ENCODE measurements at regions not wholly inside any gene's neighbourhood (a gene's known extent, or its start where the extent isn't known, plus 50 kb on each side); places are given as distances from the start of the nearest gene placed in this dataset.

DNA sequence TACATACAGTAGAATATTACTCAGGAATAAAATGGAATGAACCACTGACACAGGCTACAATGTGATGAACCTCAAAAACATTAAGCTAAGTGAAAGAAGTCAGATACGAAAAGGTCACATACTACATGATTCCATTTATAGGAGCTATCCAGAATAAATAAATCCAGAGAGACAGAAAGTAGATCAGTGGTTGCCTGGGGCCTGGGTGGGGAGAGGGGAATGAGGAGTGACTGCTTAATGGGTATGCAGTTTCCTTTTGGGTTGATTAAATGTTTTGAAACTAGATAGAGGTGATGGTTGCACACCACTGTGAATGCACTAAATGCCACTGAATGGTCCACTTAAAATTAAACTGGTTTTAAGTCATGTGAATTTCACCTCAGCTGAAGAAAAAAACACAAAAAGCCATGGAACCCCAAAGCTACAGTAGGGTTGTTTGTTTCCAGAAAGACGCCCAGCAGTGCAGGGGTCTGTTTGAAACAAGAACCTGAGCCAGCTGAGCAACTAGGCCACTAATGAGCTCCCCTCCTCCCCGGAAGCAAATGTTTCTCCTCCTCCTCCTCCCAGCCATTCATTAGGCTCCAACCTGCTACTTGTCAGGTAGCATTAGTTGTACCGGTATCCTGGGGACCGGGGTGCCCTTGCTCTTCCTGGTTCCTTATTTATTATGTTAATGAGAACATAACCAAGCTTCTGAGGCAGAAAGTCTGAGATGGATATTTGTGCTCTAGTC is 168.4 kb downstream of the EVX1 start:
- no peak overlapping the region for H3K4me3 ChIP-seq (replicated peaks; ENCODE audit: insufficient read depth, low read length)
- TF ChIP-seq SPI1 (IDR thresholded peaks at IDR 0.05; ENCODE audit: borderline replicate concordance, low read depth) (no peak), GABPA (IDR thresholded peaks at IDR 0.05; ENCODE audit: low read depth) (no peak), REST (IDR thresholded peaks at IDR 0.05; ENCODE audit: insufficient replicate concordance, low read depth) (no peak)
- H3K27me3 ChIP-seq (ENCODE audit: insufficient read depth, poor library complexity, severe bottlenecking) = no peaks in the 10 kb centered on the region
- no peak overlapping the region for H3K27ac ChIP-seq (replicated peaks)
- DNase-seq (ENCODE audit: low read depth in 1 of 2, low spot score in 1 of 2) = no peak

DNA sequence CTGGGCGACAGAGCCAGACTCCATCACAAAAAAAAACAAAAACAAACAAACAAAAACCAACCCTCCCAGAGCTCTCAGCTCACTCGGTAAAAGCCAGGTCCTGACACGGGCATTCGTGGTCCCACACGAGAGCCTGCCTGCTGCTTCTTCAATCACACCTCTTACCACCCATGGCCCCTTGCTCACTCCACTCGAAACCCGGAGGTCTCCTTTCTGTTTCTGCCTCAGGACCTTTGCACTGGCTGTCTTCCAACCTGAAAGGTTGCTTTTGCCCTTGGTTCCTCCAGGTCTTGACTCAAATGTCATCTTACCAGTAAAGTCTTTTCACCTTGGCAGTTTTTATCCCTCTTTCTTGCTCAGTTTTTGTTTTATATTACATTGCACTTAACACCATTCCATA is 169.6 kb downstream of the EVX1 start:
- no peak overlapping the region for H3K27ac ChIP-seq (replicated peaks)
- H3K4me3 ChIP-seq (replicated peaks; ENCODE audit: insufficient read depth, low read length) = no peak overlapping the region
- DNase-seq (ENCODE audit: low read depth in 1 of 2, low spot score in 1 of 2) = no peak
- TF ChIP-seq POLR2AphosphoS5 (IDR thresholded peaks at IDR 0.05; ENCODE audit: low read depth) (no peak), REST (IDR thresholded peaks at IDR 0.05; ENCODE audit: insufficient replicate concordance, low read depth) (no peak), GABPA (IDR thresholded peaks at IDR 0.05; ENCODE audit: low read depth) (no peak)
- H3K27me3 ChIP-seq (ENCODE audit: insufficient read depth, poor library complexity, severe bottlenecking) = no peaks in the 10 kb centered on the region

DNA sequence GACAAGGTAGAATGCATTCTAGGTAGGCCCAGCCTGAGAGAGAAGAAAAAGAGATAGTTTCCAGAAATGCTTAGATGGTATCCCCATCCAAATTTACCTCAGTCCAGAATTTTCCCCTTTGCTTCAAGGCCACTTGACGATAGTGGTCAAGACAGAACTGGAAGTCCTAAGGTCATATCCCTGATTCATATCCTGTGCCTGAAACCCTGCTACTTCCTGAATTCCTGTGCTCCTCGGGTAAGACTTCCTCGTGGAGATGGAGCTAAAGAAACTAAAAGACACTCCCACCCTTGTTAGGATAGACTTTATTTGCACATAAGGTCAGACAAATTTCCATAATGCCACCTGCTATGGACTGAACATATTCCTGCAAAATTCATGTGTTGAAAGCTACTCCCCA is 175.9 kb downstream of the EVX1 start:
- no peak for TF ChIP-seq POLR2AphosphoS5 (IDR thresholded peaks at IDR 0.05; ENCODE audit: low read depth)
- no peak for TF ChIP-seq CTCF (IDR thresholded peaks at IDR 0.05; ENCODE audit: insufficient read depth, low read length)
- TF ChIP-seq GABPA (IDR thresholded peaks at IDR 0.05; ENCODE audit: low read depth) = no peak
- TF ChIP-seq REST (IDR thresholded peaks at IDR 0.05; ENCODE audit: insufficient replicate concordance, low read depth) = no peak
- TF ChIP-seq SPI1 (IDR thresholded peaks at IDR 0.05; ENCODE audit: borderline replicate concordance, low read depth) = no peak
- no peak overlapping the region for H3K4me3 ChIP-seq (replicated peaks; ENCODE audit: insufficient read depth, low read length)
- DNase-seq (ENCODE audit: low read depth in 1 of 2, low spot score in 1 of 2) = no peak
- H3K27ac ChIP-seq (replicated peaks) = no peak overlapping the region
- no peaks in the 10 kb centered on the region for H3K27me3 ChIP-seq (ENCODE audit: insufficient read depth, poor library complexity, severe bottlenecking)

DNA sequence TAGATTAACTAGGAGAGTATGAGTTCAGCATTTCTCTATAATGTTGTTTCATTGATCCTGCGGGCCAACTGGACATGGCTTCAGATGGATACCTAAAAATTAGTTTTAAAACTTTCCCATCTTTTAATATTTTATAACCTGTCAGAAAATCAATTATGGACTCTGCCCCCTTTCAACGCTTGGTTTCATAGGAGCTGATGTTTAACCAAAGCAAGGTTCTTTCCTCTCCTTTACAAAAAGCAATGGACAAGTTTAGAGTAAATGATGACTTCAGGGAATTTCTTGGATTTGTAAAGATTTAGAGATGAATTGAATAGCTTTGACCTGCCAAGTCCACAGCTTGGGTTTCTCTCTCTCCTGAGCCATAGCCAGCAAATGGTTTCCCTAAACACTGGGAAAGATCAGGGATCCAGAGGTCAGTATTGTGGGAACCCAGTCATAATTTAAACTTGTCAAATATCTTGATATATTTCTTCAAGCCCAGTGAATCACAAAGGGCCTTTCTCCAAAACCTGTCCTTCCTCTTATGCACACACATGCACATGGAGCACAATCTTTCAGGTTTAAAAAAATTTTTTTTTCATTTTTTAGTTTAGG is 177.1 kb downstream of the EVX1 start:
- DNase-seq (ENCODE audit: low read depth in 1 of 2, low spot score in 1 of 2) = no peak
- Histone ChIP-seq H3K27me3 (ENCODE audit: insufficient read depth, poor library complexity, severe bottlenecking) (no peaks in the 10 kb centered on the region), H3K27ac (replicated peaks) (no peak overlapping the region), H3K4me3 (replicated peaks; ENCODE audit: insufficient read depth, low read length) (no peak overlapping the region)
- TF ChIP-seq POLR2AphosphoS5 (IDR thresholded peaks at IDR 0.05; ENCODE audit: low read depth) (no peak), REST (IDR thresholded peaks at IDR 0.05; ENCODE audit: insufficient replicate concordance, low read depth) (no peak), SPI1 (IDR thresholded peaks at IDR 0.05; ENCODE audit: borderline replicate concordance, low read depth) (no peak), GABPA (IDR thresholded peaks at IDR 0.05; ENCODE audit: low read depth) (no peak), CTCF (IDR thresholded peaks at IDR 0.05; ENCODE audit: insufficient read depth, low read length) (no peak)

Measured in HL-60 (cell line).